Activated naive CD4-positive, alpha-beta T cell treated with anti-CD3 and anti-CD28 coated beads for 36 hours (primary cell): ENCODE measurements at regions not wholly inside any gene's neighbourhood (a gene's known extent, or its start where the extent isn't known, plus 50 kb on each side); places are given as distances from the start of the nearest gene placed in this dataset.

Experiments used
- CTCF ChIA-PET: fragments of 350-600 bp; sonication (Branson Sonifier 250); formaldehyde crosslinking; loops from one replicate; lab custom pipeline; 2021; ENCODE audit warnings: antibody characterized with exemption; lab: Charles Lee
- DNase-seq: peaks from one replicate; pipeline ENCODE4 v3.0.0-alpha.2; 2020
- H3K27ac Mint-ChIP-seq: one replicate; pipeline ENCODE4 v1.8.0; 2021; ENCODE audit warnings: mild to moderate bottlenecking, mixed read lengths
- H3K27me3 Mint-ChIP-seq: one replicate; pipeline ENCODE4 v1.8.0; 2021; ENCODE audit warnings: low read depth, mixed read lengths
- H3K36me3 Mint-ChIP-seq: one replicate; pipeline ENCODE4 v1.8.0; 2021; ENCODE audit warnings: low read depth, mixed read lengths
- H3K4me1 Mint-ChIP-seq: one replicate; pipeline ENCODE4 v1.8.0; 2021; ENCODE audit warnings: low read depth, mixed read lengths
- H3K4me3 Mint-ChIP-seq: one replicate; pipeline ENCODE4 v1.8.0; 2021; ENCODE audit warnings: mild to moderate bottlenecking, moderate library complexity, mixed read lengths
- H3K9me3 Mint-ChIP-seq: one replicate; pipeline ENCODE4 v1.8.0; 2021; ENCODE audit warnings: mixed read lengths
- intact Hi-C: fragments of 100-400 bp; cut with micrococcal nuclease; formaldehyde crosslinking; loops from one replicate; pipeline ENCODE4 v1.15.1; 2023

GRCh38 chr2:223433461-223433860 is 168.7 kb downstream of the SCG2 start:
- H3K27me3 Mint-ChIP-seq = no peaks in the 10 kb centered on the region
- CTCF ChIA-PET = no interaction called here
- no peaks in the 10 kb centered on the region for H3K36me3 Mint-ChIP-seq
- no peak overlapping the region for H3K27ac Mint-ChIP-seq
- no peak overlapping the region for H3K4me3 Mint-ChIP-seq
- no peak for DNase-seq
- intact Hi-C loops = no loop called here
- no peaks in the 10 kb centered on the region for H3K9me3 Mint-ChIP-seq
- no peaks in the 10 kb centered on the region for H3K4me1 Mint-ChIP-seq

GRCh38 chr2:223437788-223438187 is 164.4 kb downstream of the SCG2 start:
- no peaks in the 10 kb centered on the region for H3K9me3 Mint-ChIP-seq
- no peak for DNase-seq
- H3K4me1 Mint-ChIP-seq = no peaks in the 10 kb centered on the region
- no peak overlapping the region for H3K4me3 Mint-ChIP-seq
- no peaks in the 10 kb centered on the region for H3K36me3 Mint-ChIP-seq
- intact Hi-C loops = no loop called here
- CTCF ChIA-PET = interaction anchor here (0.7 kb wide), 1 partner anchor 388 kb away, joined by 3 read pairs; no protein-coding TSS in a partner anchor
- H3K27me3 Mint-ChIP-seq = no peaks in the 10 kb centered on the region
- H3K27ac Mint-ChIP-seq = no peak overlapping the region

GRCh38 chr2:223439184-223439583 is 163.0 kb downstream of the SCG2 start:
- intact Hi-C loops = no loop called here
- DNase-seq = no peak
- no peaks in the 10 kb centered on the region for H3K4me1 Mint-ChIP-seq
- H3K9me3 Mint-ChIP-seq = peaks cover 3% of the 10 kb centered on the region
- no peaks in the 10 kb centered on the region for H3K27me3 Mint-ChIP-seq
- no peaks in the 10 kb centered on the region for H3K36me3 Mint-ChIP-seq
- CTCF ChIA-PET = interaction anchor here (0.6 kb wide), 2 partner anchors 226 to 300 kb away, joined by 3 read pairs; no protein-coding TSS in a partner anchor
- H3K27ac Mint-ChIP-seq = no peak overlapping the region
- H3K4me3 Mint-ChIP-seq = no peak overlapping the region

GRCh38 chr2:223439786-223440185 is 162.4 kb downstream of the SCG2 start:
- DNase-seq = no peak
- intact Hi-C loops = no loop called here
- CTCF ChIA-PET = no interaction called here
- no peak overlapping the region for H3K4me3 Mint-ChIP-seq
- no peaks in the 10 kb centered on the region for H3K27me3 Mint-ChIP-seq
- peaks cover 3% of the 10 kb centered on the region for H3K9me3 Mint-ChIP-seq
- H3K36me3 Mint-ChIP-seq = no peaks in the 10 kb centered on the region
- no peaks in the 10 kb centered on the region for H3K4me1 Mint-ChIP-seq
- no peak overlapping the region for H3K27ac Mint-ChIP-seq

GRCh38 chr2:223442847-223443246 is 159.3 kb downstream of the SCG2 start:
- CTCF ChIA-PET = no interaction called here
- H3K4me3 Mint-ChIP-seq = no peak overlapping the region
- intact Hi-C loops = no loop called here
- H3K27me3 Mint-ChIP-seq = no peaks in the 10 kb centered on the region
- H3K27ac Mint-ChIP-seq = no peak overlapping the region
- no peaks in the 10 kb centered on the region for H3K4me1 Mint-ChIP-seq
- H3K36me3 Mint-ChIP-seq = no peaks in the 10 kb centered on the region
- peaks cover 6% of the 10 kb centered on the region for H3K9me3 Mint-ChIP-seq
- DNase-seq = no peak

GRCh38 chr2:223450246-223450645 is 151.9 kb downstream of the SCG2 start:
- no peak overlapping the region for H3K4me3 Mint-ChIP-seq
- intact Hi-C loops = no loop called here
- H3K27me3 Mint-ChIP-seq = peaks cover 4% of the 10 kb centered on the region
- CTCF ChIA-PET = no interaction called here
- no peak overlapping the region for H3K27ac Mint-ChIP-seq
- no peak for DNase-seq
- no peaks in the 10 kb centered on the region for H3K36me3 Mint-ChIP-seq
- peaks cover 13% of the 10 kb centered on the region for H3K9me3 Mint-ChIP-seq
- H3K4me1 Mint-ChIP-seq = no peaks in the 10 kb centered on the region

GRCh38 chr2:223457301-223457700 is 144.9 kb downstream of the SCG2 start:
- Mint-ChIP-seq H3K4me1 (no peaks in the 10 kb centered on the region), H3K4me3 (no peak overlapping the region), H3K27ac (no peak overlapping the region), H3K27me3 (peaks cover 2% of the 10 kb centered on the region), H3K9me3 (no peaks in the 10 kb centered on the region), H3K36me3 (no peaks in the 10 kb centered on the region)
- CTCF ChIA-PET = no interaction called here
- DNase-seq = no peak
- intact Hi-C loops = no loop called here

GRCh38 chr2:223459328-223459939 is 142.7 kb downstream of the SCG2 start:
- DNase-seq = no peak
- CTCF ChIA-PET = interaction anchor here (1.0 kb wide), 1 partner anchor 11 kb away, joined by 4 read pairs; no protein-coding TSS in a partner anchor
- Mint-ChIP-seq H3K4me3 (no peak overlapping the region), H3K36me3 (no peaks in the 10 kb centered on the region), H3K4me1 (no peaks in the 10 kb centered on the region), H3K27me3 (no peaks in the 10 kb centered on the region), H3K27ac (no peak overlapping the region), H3K9me3 (no peaks in the 10 kb centered on the region)
- intact Hi-C loops = no loop called here

GRCh38 chr2:223460209-223460608 is 142.0 kb downstream of the SCG2 start:
- no peak for DNase-seq
- intact Hi-C loops = no loop called here
- H3K4me1 Mint-ChIP-seq = no peaks in the 10 kb centered on the region
- H3K27me3 Mint-ChIP-seq = no peaks in the 10 kb centered on the region
- H3K36me3 Mint-ChIP-seq = no peaks in the 10 kb centered on the region
- H3K9me3 Mint-ChIP-seq = no peaks in the 10 kb centered on the region
- CTCF ChIA-PET = no interaction called here
- H3K4me3 Mint-ChIP-seq = no peak overlapping the region
- H3K27ac Mint-ChIP-seq = no peak overlapping the region

GRCh38 chr2:223460774-223461211 is 141.4 kb downstream of the SCG2 start:
- DNase-seq = no peak
- CTCF ChIA-PET = no interaction called here
- intact Hi-C loops = no loop called here

GRCh38 chr2:223464071-223464470 is 138.1 kb downstream of the SCG2 start:
- no peak for DNase-seq
- CTCF ChIA-PET = no interaction called here
- Mint-ChIP-seq H3K27me3 (no peaks in the 10 kb centered on the region), H3K4me3 (no peak overlapping the region), H3K27ac (no peak overlapping the region), H3K9me3 (no peaks in the 10 kb centered on the region), H3K36me3 (no peaks in the 10 kb centered on the region), H3K4me1 (no peaks in the 10 kb centered on the region)
- intact Hi-C loops = no loop called here

More at GRCh38 chr2:223460774-223461211, 141.4 kb downstream of the SCG2 start:
- no peak overlapping the region for H3K27ac Mint-ChIP-seq
- no peaks in the 10 kb centered on the region for H3K27me3 Mint-ChIP-seq
- H3K4me3 Mint-ChIP-seq = no peak overlapping the region
- H3K9me3 Mint-ChIP-seq = no peaks in the 10 kb centered on the region
- no peaks in the 10 kb centered on the region for H3K36me3 Mint-ChIP-seq
- no peaks in the 10 kb centered on the region for H3K4me1 Mint-ChIP-seq

- Mint-ChIP-seq H3K36me3 (no peaks in the 10 kb centered on the region), H3K27ac (no peak overlapping the region), H3K4me1 (no peaks in the 10 kb centered on the region), H3K9me3 (no peaks in the 10 kb centered on the region), H3K4me3 (no peak overlapping the region), H3K27me3 (no peaks in the 10 kb centered on the region)
- intact Hi-C loops = no loop called here
- CTCF ChIA-PET = no interaction called here
- no peak for DNase-seq
These were observed 136.4 kb downstream of the SCG2 start for GRCh38 chr2:223465793-223466192.

- intact Hi-C loops = no loop called here
- H3K27ac Mint-ChIP-seq = no peak overlapping the region
- H3K4me3 Mint-ChIP-seq = no peak overlapping the region
- H3K4me1 Mint-ChIP-seq = no peaks in the 10 kb centered on the region
- CTCF ChIA-PET = interaction anchor here (0.6 kb wide), 1 partner anchor 364 kb away, joined by 4 read pairs; no protein-coding TSS in a partner anchor
- H3K9me3 Mint-ChIP-seq = no peaks in the 10 kb centered on the region
- H3K36me3 Mint-ChIP-seq = no peaks in the 10 kb centered on the region
- H3K27me3 Mint-ChIP-seq = no peaks in the 10 kb centered on the region
- DNase-seq = no peak
These were observed 135.0 kb downstream of the SCG2 start for GRCh38 chr2:223467196-223467595.
